ENCODE measurements at regions not wholly inside any gene's neighbourhood (a gene's known extent, or its start where the extent isn't known, plus 50 kb on each side); places are given as distances from the start of the nearest gene placed in this dataset.

DNA sequence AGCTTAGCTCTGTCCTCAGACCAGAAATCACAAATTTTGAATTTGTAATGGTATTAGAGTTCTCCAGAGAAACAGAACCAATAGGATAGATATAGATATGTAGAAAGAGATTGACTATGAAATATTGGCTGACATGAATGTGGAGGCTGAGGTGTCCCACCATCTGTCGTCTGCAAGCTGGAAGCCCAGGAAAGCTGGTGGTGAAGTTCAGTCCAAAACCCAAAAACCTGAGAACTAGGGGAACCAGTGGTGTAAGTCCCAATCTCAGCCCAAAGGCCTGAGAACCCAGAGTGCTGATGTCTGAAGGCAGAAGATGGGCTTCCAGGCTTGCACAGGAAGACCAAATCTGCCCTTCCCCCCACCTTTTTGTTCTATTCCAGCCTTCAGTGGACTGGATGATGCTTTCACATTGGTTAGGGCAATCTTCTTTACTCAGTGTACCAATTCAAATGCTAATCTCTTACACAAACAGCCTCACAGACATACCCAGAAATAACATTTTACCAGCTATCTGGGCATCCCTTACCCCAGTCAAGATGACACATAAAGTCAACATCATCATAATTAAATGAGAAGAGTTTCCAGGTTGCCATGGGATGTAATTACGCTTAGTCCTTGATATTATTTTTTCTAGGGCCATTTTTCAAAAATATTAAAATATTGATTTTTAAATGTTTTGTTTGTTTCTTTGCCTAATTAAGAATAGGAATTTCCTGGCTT, 570.8 kb downstream of the UTRN start:
- DNase-seq, result no peak

DNA sequence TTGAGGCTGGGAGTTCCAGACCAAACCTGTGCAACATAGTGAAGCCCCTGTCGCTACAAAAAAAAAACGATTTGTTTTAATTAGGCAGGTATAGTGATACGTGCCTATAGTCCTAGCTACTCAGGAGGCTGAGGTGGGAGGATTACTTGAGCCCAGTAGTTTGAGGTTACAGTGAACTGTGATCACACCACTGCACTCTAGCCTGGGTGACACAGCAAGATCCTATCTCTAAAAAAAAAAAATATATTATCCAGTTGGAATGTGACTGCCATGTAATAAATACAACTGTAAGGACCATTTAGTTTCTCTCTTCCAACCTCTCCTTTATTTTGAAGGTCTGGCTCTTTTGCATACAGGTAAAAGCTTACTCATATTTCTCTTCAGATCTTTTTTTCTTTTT, 571.5 kb downstream of the UTRN start:
- DNase-seq, result no peak

GRCh38 chr6:144857086-144857485, 572.0 kb downstream of the UTRN start:
- DNase-seq, result no peak

DNA sequence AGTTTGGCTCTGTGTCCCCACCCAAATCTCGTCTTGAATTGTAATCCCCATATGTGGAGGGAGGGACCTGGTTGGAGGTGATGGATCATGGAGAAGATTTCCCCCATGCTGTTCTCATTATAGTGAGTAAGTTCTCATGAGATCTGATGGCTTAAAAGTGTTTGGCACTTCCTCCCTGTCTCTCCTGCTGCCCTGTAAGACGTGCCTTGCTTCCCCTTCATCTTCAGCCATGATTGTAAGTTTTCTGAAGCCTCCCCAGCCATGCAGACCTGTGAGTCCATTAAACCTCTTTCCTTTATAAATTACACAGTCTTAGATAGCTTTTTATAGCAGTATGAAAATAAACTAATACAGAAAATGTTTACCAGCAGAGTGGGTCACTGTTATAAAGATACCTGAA, 577.6 kb downstream of the UTRN start:
- no peak for DNase-seq

DNA sequence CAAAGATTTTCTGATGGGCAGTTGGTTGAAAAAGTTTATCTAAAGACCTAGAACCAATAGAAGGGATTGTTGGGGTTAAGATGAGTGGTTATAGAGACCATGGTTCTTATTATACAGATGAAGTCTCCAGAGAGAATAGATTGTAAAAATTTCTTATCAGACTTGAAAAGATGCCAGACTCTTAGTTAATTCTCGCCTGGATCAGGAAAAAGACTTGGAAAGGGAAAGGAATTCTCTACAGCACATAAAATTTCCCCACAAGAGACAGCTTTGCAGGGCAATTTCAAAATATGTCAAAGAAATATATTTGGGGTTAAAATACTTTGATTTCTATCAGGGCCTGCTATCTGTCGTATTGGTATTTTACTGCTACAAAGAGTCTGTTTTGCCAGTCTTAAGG, 582.6 kb downstream of the UTRN start:
- DNase-seq, result no peak

DNA sequence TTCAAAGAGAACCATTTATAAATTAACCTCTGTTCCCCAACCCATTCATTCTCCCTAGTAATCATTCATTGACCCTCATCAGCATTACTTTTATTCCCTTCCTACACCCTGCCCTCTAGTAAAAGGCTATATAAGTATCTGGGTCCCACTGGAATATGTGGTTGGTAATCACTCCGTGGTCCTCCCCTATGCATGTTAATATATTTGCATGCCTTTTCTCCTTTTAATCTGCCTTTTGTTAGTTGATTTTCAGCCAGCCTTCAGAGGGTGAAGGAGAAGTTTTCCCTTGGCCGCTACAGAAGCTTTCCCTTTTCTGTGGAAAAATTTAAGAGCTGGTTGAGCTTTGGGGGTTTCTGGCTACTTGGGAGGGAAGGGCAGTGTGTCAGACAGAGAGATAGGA, 585.6 kb downstream of the UTRN start:
- DNase-seq, result no peak

- no peak for DNase-seq
Observed at GRCh38 chr6:144873623-144874378, 588.7 kb downstream of the UTRN start.

- no peak for DNase-seq
Observed at GRCh38 chr6:144876689-144877088, 591.6 kb downstream of the UTRN start.

- DNase-seq, result no peak
Observed at GRCh38 chr6:144877118-144877517, 592.0 kb downstream of the UTRN start.

- DNase-seq, result no peak
Observed at GRCh38 chr6:144878577-144878976, 593.4 kb downstream of the UTRN start.

- no peak for DNase-seq
Observed at GRCh38 chr6:144879436-144879835, 594.3 kb downstream of the UTRN start.

DNA sequence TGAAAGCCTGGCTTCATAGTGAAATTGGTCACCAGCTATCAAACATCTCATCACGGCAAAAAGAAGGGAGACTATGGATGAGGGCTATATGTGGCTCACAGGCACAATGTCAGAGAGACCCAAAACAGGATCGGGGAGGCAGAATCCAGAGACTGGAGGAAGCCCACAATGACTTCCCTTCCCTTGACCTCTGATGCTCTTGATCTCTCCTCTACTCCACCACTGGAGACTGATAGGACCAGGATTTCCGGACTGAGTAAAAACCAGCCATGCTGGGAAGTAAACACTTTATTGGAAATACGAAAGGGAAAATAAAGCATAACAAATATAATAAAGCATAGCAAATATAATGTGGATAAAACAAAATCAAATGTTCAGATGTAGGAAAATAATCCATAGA, 597.3 kb downstream of the UTRN start:
- no peak for DNase-seq

- no peak for DNase-seq
Observed at GRCh38 chr6:144883915-144884314, 598.8 kb downstream of the UTRN start.

- no peak for DNase-seq
Observed at GRCh38 chr6:144885817-144886216, 600.7 kb downstream of the UTRN start.

GRCh38 chr6:144886682-144887081, 601.5 kb downstream of the UTRN start:
- DNase-seq, result no peak

DNA sequence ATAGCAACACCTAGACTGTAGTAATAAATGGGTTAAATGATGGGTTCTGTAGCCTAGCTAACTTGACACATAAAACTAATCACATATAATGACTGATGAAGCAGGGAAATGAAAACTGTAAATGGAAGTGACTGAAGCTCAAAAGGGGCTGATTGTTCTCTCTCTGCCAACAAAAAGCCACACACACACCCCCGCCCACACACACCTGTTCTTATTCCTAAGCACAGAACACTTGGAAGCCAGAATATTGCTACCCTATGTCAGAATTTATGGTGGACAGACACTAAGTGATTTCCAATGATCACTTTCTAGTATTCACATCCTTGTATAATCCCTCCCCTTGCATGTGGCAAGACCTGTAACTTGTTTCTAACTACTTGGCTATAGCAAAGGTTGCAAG, 603.5 kb downstream of the UTRN start:
- DNase-seq, result no peak

DNA sequence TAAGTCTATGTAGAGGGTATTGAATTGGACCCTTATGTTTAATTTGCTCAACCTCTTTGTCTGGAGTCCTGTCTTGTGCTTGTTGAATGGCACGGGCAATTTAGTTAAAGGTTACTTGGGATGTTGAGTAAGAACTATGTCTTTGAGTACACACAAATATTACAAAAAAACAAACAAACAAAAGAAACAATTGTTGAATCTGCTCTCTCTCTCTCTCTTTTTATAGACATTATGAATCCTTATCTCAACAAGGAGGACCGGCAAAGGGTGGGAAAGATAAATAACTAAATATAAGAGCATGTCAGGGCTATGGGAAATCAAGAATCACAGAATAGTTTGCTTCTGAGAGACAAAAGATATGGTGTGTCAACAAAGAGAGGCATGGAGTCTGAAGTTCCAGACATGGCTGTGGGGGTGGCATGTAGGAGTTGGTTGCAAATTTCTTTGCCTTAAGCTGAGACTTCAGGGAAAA, 608.6 kb downstream of the UTRN start:
- no peak for DNase-seq

DNA sequence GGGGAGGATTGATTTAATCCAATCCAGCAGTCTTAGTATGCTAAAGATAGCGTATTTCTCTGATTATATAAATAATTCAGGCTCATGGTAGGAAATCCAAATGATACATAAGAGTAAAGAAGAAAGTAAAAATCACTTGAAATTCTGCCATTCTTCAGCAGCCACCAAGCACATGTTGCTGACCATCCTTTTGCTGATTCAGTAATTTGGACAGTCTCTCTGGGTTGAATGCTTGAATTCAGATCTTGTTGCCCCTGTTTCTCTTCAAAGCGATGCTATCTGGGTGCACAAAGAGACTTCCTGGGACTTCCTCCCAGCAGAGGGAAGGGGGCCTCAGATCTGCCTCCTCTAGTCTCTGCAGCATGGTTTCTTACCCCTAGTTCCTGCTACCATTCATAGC, 609.1 kb downstream of the UTRN start:
- no peak for DNase-seq

DNA sequence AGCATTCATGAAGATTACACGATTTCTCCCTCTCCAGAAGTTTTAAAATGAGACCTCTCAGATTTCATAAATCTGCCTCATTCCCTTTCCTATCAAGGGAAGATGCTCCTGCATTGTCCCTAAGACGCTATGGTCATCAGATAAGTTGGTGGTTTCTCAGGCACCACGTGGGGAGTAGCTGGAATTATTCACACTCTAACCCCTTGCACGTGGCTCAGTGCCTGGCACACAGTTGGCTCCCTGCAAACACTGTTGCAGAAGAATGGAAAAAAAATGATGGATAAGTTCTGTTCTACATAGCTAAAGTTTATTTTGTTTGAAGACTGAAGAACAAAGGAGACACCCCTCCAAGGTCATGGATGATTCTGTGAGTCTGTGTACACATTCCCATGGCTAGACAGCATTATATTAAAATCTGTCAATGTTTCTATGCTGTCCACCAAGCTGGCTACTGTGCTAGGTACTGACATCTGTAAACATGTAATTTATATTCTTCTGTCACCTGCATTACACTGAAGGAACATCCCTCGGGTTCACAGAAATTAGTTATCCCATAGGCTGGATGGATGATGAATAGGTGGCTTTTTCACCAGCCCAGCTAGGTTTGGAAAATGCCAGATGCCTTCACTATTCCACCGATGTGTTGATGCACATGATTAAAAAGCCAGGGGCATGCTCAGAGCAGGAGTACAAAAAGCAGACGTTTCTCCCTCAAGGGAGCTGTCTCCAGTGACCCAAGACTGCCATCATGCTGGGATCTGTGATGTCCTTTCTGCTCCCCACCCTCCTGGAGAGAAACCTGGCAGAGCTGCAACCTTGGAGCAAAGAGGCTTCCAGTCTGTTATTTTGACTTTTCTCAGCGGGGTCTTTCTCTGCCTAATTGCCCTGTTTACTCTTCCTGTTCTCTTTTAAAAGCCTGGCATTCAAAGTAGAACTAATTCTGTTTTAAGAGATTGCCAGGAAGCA, 610.5 kb downstream of the UTRN start:
- DNase-seq, result no peak

- DNase-seq, result no peak
Observed at GRCh38 chr6:144896289-144896688, 611.2 kb downstream of the UTRN start.

DNA sequence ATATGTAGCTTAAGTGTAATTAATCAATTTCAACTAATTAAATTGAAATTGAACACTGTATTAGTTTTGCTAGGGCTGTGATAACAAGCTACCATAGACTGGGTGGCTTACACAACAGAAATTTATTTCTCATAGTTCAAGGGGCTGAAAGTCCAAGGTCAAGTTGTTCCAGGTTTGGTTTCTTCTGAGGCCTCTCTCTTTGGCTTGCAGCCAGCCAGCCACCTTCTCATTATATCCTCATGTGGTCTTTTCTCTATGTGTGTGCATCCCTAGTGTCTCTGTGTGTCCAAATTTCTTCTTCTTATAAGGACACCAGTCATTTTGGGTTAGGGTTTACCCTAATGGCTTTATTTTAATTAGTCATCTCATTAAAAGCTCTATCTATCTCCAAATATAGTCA, 611.7 kb downstream of the UTRN start:
- DNase-seq, result no peak

GRCh38 chr6:144897441-144897921, 612.3 kb downstream of the UTRN start:
- DNase-seq, result no peak

DNA sequence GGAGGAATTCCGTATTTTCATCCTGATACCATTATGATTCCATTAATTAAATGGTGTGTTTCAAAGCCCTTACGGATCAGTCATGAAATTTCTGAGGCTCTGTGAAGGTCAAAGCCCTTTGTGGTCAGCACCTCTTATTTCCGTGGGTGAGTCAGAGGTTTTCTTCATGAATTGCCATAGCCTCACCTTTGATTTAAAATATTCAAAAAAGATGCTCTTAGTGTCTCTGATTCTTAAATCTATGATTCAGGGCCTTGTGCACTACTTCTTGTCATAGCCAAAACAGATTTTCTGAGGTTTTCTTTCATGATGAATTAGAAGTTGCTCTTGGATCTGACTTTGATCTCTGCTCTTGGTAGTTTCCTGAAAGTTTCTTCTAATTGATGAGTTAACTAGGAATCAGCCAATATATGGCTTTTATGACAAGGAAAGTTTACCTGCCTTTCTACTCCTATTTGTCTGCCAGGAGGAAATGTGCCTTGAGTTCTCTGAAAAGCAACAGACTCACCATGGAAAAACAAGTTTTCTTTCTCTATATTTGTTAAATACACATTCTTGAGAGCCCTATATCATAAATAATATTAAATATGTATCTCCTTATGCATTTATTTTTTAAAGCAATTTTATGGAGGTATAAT, 613.0 kb downstream of the UTRN start:
- DNase-seq, result no peak
